Endometrium (tissue), 2 donors: ENCODE measurements at regions not wholly inside any gene's neighbourhood (a gene's known extent, or its start where the extent isn't known, plus 50 kb on each side); places are given as distances from the start of the nearest gene placed in this dataset.

Experiments used
- FAIRE-seq: peaks from 2 replicates; lab custom pipeline; 2012; peaks lifted over from hg19 to GRCh38; lab: Jason Lieb, UNC
- donor health status: control.
- donor health status: control.

DNA sequence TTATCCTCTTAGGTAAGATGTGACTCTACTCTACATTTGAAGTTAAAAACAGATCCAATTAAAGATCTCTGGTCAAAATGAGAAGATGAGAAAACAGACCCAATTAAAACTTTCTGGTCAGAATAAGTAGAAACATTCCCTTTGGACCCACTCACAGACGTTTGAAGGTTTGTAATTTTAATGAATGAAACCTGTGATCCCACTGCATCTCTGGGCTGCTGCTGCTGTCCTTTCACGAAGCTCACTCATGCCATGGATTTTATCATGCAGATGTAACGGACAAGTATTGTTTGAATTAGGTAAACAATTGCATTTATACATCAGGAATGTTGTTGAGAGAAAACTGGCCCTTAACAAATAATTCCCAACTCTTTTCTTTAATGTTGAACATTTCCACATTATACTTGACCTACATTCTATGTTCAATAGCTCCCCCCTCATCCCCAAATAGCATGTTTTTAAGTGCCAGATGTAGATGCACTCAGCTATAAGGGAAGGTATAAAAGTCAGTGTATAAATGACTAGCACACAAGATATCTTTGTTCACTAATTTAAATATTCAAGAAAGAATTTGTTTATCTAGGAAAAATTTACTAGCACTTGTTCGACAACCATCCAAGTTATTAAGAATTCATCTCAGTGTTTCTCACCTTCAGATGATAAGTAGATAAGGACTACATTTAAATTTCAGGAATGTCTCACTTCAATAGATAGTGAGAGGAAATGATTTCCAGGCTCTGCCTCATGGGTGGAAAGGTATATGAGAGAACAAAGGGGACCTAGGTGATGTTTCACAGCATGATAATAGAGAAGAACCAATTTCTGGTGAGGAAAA, 202.3 kb upstream of the LMNTD1 start:
- no peak for FAIRE-seq

DNA sequence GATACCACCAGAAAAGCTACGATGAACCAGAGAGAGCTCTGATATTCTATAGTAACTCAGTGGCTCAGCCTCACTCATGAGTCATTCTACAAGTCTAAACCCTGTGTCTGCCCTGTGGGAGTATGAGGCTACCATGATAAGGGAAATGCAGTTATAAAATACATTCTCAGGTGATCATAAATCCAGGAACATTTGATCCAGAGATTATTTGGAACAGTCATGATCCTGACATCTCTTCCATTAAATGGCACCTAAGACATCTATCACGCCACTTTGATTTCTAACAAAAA, 202.6 kb upstream of the RASSF8 start:
- no peak for FAIRE-seq

DNA sequence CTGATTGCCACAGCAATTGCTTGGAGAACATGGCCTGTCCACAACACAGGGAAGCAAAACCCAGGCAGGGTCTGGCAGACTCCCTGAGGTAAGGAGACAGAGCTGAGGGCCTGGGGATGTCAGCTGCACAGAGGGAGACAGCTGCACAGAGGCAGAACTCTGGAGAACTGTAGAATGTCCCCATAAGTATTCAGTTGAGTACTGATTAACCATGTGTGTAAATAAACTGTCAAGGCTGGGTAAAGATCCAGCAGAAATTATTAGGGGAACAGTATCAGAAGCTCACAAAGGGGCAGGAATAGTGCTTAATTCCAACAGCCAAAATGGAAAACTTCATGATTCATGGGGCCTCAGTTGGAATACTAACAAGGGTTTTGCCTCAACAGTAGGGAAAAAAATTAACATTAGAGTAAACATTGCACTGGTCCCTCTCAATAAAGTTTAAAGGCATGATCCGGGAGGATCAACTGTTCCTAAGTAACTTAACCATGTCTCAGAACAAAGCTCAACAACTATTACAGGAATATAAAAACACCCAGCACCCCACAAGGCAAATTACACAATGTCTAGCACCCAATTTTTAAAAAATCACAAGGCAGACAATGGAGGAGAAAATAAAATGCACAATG, 201.3 kb upstream of the RASSF8 start:
- FAIRE-seq, result no peak

DNA sequence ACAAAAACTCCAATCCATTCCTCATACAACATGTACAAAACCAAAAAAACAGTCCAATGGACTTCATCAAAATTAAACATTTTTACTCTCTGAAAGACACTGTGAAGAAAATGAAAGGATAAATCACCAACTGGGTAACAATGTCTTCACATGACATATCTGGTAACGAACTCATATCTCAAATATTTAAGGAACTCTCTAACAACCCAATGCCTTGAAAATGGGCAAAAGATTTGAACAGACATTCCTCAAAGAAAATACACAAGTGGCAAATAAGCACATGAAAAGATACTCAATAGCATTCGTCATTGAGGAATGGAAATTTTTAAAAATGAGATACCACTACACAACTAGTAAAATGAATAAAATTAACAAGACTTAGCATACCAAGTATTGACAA, 198.7 kb upstream of the RASSF8 start:
- no peak for FAIRE-seq

DNA sequence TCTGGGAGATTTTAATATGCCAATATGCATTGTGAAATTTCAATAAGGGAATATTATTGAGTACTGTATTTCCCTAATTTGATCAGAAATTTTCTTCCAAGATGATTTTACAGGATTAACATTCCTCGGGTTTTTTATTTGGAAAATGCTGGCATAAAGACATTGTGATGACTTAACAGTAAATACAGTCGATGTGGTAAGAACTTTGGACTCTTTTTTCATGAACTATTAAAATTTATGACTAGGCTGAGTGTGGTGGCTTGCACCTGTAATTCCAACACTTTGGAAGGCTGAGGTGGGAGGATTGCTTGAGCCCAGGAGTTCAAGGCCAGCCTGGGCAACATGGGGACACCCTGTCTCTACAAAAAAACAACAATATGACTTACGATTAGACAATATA, 197.1 kb upstream of the RASSF8 start:
- no peak for FAIRE-seq

DNA sequence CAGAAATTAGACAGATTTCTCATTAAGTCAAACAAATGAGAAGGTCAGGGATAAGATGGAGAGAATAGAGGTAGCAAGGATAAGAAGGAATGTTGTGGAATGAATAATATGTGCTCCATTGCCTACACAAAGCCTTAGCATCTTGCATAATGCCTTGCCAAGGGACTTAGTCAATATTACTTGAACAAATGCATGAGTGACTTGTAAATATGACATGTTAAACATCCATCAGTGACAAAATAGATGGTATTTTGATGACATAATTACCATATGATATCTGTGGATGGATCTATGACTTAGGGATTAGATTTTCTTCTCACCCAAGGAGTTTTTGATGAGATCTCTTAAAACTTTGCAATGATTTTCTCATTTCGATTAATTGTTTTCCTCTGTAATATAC, 194.1 kb upstream of the RASSF8 start:
- FAIRE-seq, result no peak

DNA sequence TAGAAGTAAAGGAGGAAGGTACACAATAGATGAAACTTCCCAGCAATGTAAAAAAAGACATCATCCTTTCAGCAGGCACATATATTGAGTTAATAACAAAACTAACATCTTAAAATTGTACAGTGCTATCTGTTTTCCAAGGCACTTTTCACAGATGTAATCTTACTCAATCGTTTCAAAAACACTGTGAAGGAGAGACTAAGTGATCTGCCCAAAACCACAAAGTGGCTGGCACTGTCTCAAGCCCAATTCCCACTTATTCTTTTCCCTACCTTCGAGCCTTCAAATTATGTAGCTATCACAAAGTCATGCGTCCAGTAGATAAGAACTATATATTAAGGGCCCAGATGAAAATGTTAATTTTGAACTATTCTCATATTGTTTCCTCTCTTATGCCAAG, 193.6 kb upstream of the RASSF8 start:
- FAIRE-seq, result no peak

DNA sequence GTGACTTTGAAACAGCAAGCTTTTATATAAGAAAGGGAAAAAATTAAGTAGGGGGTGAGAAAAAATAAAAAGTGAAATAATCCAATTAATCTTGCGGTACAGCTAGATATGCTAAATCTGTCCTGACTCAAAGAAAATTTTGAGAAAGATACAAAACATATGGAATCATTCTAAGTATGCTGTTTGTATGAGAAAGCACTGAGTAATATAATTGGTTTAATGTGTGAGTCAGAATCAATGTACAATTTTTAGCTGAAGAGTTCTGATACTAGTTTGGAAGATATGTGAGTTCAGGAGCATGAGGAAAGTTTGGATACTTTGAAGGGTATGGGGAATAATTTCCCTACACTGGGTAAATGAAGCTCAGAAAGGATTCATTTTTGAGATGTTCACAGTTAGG, 190.9 kb upstream of the RASSF8 start:
- no peak for FAIRE-seq

DNA sequence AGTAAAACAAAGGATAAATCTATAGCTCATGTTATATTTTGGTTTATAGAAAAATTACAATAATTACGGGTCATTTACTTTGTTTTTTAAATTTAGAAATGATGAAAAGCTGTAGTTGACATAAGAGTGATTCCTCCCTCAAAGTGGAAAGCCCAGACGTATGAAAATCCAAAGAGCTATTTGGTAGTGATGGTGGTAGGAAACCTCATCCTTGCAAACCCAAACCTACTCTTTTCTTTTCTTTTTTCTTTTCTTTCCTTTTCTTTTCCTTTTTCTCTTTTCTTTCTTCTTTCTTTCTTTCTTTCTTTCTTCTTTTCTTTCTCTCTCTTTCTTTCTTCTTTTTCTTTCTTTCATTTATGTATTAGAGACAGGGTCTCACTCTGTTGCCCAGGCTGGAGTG, 190.3 kb upstream of the RASSF8 start:
- FAIRE-seq, result no peak

DNA sequence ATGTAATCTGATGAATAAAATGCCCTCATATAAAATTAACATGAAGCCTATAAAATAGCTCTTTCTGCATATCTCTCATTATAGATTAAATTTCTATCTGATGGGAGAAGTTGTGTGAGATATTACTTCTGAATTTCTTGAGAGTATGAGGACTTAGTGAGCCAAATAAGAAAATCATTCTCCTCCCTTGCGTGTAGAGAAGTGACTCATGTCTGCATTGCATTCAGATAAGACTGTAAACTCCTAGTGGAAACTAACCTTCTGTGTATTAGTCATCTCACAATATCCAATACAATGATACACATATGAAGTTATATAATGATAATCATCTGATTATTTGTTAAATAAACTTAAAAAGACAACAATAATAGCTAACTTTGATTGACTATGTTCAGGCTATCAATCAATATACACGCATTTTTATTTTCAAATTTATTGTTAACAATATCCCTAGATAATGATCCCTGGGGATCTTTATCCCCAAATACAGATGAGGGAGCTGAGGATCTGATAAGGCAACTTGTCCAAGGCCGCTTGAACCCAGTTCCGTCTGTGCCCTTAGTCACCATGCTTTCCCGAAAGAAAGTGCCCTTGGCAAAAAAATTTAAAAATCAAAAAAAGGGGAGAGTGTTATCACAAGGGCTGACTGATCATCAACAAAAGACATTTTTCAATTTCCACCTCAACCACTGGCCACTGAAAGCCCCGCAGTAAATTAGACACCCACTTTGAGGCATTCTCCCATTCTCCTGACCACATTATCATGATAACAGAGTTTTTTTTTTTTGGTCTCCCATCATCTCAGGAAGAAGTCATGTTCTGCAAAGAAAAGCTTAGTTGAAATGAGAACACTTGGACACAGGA, 189.2 kb upstream of the RASSF8 start:
- FAIRE-seq, result no peak

DNA sequence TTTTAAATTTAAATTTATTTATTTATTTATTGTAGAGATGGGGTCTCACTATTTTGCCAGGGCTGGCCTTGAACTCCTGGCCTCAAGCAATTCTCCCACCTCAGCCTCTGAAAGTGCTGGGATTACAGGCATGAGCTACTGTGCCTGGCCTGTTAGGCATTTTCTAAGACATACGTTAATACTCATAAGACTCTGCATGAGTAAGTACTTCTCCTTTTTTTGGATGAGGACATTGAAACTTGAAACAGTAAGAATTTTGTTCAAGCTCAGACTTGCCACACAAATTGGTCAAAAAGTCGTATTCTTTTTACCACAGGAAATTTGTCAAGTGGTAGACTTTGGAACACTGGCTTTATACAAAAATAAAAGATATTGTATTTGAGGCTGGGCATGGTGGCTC, 187.4 kb upstream of the RASSF8 start:
- no peak for FAIRE-seq

DNA sequence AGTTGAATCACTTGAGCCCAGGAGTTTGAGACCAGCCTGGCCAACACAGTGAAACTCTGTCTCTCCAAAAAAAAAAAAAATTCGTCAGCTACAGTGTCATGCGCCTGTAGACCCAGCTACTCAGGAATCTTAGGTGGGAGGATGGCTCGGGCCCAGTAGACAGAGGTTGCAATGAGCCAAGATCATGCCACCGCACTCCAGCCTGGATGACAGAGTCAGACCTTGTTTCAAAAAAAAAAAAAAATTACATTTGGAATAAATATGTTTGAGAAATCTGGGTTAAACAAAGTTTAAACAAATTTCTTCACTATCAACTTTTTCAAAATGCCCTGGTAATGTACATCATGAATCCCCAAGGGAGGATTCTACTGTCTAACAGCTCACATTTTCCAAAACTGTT, 187.0 kb upstream of the RASSF8 start:
- no peak for FAIRE-seq

DNA sequence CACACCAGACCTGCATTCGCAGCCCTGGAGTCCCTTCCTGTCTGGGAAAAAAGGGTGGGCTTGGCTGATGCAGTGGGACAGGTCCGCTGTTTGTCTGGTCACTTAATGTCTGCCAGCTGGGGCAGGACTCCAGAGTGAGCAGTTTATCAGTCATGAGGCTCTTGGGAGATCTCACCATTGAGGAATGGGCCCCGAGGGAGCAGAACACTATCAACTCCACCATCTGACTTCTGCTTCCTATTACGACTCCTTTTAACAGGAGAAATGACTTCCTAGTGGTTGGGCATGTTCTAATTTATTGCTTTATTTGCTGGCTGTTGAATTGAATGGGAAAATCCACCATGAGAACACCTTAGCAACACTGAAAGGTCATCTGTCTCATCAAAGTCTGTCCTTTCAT, 182.5 kb upstream of the RASSF8 start:
- no peak for FAIRE-seq

DNA sequence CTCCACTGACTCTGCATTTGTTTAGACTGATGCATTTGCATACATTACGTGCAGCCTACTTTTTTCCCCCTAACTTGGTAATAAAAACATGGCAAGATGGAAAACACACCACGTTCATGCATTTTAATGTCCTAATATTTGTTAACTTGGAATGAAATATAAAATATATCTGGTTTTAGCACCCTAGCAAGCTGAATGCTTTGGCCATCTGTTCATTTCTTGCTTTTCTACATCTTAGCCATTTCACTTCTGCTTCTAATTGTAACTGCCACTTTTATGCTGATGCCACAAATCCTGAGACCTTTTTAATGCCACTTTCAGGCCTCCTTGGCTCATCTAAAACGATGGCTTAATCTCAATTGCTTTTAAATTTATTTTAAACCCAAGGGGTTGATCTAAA, 177.7 kb upstream of the RASSF8 start:
- FAIRE-seq, result no peak

DNA sequence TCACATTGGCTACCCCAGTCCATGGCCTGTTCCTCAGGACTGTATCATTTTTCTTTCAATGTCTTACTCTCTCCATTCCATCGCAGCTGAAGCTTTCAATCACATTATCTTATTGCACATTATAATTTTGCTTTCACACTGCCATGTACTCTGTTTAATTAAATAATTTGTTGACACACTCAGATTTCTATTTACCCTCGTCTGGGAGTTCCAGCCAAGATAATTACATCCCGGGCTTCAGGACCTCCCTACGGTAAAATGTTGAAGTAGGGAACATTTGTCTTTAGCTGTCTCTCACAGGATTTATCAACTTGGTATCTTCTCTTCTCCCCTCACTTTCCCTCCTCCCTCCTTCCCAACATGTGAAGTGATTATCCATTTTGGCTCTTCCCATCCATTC, 177.2 kb upstream of the RASSF8 start:
- no peak for FAIRE-seq

DNA sequence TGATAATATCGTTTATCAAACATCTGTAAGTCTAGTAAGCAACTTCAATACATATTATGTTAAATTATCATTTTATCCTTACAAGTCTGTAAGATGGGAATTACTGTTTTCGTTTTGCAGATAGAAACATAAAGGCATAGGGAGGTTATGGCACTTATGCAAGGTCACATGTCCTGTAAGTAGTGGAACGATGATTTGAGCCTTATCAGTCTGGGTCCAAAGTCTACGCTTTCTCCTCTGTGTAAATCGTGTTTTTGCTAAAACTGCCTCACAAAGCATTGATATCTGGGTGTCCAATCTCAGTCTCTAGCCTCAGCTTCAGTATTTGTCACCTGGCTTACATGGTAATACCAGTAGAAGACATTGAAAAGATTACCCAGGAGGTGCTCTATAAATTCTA, 174.9 kb upstream of the RASSF8 start:
- no peak for FAIRE-seq

DNA sequence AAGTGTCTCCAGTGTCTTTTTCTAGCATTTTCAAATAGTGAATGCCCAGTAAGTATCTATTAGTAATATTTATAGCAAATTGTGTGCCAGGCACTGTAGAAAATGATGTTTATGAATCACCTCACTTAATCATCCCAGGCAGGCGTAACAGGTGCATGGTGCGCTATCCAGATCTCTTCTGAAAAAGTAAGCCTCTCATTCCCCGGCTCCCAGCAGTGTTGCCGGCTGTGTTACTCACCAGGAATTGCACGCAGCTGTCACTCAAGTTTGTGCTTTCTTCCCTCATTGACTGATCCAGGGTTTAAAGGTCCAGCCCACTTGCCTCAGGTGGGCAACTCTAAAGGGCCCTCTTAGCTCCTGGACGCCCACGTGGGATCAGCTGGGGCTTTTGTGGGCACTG, 173.8 kb upstream of the RASSF8 start:
- no peak for FAIRE-seq

DNA sequence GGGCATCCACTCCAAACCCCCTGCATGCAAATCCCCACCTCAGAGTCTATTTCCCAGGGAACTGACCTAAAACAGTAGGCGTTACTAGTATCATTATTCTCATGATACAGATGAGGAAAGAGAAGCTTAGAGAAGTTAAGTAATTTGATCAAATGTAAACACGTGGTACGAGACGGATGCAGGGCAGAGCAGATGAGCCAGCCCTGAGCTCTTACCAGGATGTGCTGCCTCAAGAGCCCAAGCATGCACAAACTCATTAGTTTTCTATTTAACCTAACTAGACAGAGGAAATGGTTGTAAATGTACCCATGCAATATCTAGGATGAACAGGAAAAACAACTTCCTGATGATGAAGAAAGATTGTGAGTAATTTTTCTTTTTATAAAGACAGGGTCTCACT, 173.3 kb upstream of the RASSF8 start:
- FAIRE-seq, result no peak

DNA sequence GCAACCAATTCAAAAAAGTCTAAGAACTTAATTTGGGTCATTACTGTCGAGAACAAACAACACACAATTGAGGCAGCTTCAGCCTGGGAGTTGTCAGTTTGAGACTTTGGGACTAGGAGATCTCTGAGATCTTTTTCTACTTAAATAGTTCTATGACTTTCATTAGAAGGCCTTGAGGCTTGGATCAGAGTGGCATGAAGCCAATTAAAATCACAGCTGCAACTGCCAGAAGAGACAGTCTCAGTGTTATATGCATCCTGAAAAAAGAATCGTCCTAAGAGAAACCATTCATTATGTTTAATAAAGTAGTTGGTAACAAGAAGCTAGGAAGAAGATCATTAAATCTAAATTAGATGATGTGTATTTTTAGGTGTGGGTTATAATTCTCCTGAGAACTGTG, 170.8 kb upstream of the RASSF8 start:
- no peak for FAIRE-seq

DNA sequence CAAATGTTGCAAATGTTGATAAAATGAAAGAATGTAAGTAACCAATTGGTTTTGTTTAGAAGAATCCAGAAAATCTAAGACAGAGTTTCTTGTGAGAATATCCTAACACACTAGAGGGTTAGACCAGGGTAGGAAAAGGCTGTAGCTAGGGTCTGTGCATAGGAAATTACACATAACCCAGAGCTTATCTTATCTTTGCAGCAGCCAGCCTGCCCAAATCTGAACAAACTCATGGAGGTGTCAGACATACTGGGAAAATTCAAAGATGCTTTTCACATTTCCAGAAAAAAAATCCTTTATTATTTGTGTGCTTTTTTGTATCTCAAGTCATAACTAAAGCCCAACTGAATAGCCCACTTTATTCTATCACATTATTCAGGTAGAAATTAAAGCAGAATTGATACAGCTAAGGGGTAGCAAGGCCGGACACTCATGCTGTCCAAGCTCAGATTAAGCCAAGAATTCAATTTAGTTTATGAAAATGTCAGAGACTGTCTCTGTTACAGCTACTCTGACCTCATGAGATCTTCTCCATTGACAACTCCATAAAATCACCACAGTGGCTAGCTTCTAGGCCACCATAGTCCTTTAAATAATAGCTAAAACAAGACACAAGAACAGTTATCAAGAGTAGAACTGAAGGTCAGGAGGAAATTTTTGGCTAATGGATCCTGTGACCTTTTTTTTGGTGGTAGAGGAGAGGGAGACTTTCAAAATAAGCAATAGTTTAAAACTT, 169.6 kb upstream of the RASSF8 start:
- no peak for FAIRE-seq

DNA sequence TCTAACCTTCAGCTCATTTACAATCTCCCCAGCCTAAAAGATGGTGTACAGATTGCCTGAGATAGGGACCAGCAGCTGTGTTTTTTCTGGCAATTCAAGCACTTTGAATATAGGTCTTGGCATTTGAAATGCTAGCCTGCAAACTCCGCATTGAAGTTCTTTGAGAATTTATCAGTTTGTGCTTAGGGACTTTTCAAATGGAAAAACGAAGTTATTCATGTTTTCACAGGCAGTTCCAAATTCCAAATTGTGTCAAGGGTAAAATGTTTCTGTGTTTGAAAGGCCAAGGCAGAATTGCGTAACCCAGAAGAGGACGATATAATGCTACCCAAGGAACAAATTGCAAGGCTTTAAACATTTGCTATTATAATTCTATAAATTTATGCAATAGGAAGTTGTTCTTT, 168.9 kb upstream of the RASSF8 start:
- no peak for FAIRE-seq

DNA sequence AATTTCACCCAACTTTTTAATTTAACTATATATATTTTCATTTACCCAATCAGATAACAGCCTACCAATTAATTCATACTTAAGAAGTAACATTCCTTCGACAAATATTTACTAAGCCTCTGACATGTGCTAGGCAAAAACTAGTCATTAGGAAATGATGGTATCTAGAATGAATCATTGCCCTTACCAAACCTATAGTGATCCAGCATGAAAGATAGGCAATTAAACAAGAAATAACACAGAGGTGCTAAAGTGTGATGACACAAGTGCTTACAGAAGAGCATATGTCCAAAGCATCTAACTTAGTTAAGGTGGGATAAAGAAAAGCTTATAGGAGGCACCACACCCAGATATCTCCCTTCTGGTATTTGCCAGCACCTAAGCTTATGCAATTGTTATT, 166.5 kb upstream of the RASSF8 start:
- FAIRE-seq, result no peak

DNA sequence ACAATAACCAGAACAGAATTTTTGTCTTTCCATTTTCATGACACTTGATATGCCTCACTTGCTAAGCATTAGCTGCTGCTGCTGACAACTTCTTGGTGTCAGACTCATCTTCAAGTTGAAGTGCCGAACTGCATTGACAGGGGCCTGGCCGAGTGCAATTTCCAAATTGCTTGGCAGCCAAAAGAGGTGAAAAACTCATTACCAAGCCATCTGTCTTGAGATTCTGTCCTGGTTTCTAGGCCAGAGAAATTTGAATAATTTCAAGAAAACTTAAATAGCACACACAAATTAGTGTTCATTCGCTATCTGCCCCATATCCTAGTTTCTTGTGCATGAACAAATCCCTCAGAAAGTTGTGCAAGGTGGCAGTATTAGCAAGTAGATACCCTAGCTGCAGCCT, 165.3 kb upstream of the RASSF8 start:
- no peak for FAIRE-seq
